Fibroblast of lung (primary cell): ENCODE measurements at regions not wholly inside any gene's neighbourhood (a gene's known extent, or its start where the extent isn't known, plus 50 kb on each side); places are given as distances from the start of the nearest gene placed in this dataset.
A peak's percentile ranks its signal among the peaks of the same experiment; 100 is the strongest.

Source experiments
- DNase-seq, 2 donors: peaks; one replicate each; pipeline versions ENCODE4 v3.0.0 to v3.0.0-alpha.2; 2010; ENCODE audit warnings: low read depth in 2 of 2
- H2AFZ ChIP-seq: 2 replicates; pipeline ENCODE4 v1.5.1; 2012; ENCODE audit warnings: low read length, control low read depth, inconsistent platforms
- H3K27ac ChIP-seq: 2 replicates; pipeline ENCODE4 v1.5.1; 2011; ENCODE audit warnings: low read length, control low read depth; ENCODE audit not compliant: insufficient read depth
- H3K27me3 ChIP-seq: 2 replicates; pipeline ENCODE4 v1.5.1; 2011; ENCODE audit warnings: mild to moderate bottlenecking, low read length; ENCODE audit not compliant: control insufficient read depth, insufficient read depth
- H3K36me3 ChIP-seq: 2 replicates; pipeline ENCODE4 v1.5.1; 2011; ENCODE audit warnings: low read length; ENCODE audit not compliant: control insufficient read depth, insufficient read depth
- H3K4me1 ChIP-seq: 2 replicates; pipeline ENCODE4 v1.5.1; 2011; ENCODE audit warnings: low read length; ENCODE audit not compliant: control insufficient read depth, insufficient read depth; ENCODE audit errors: extremely low read depth
- H3K4me2 ChIP-seq: 2 replicates; pipeline ENCODE4 v1.5.1; 2011; ENCODE audit warnings: low read length, control low read depth; ENCODE audit not compliant: insufficient read depth; ENCODE audit errors: extremely low read depth
- H3K4me3 ChIP-seq, 4 experiments: fragments of 200-600 bp in 1 of 4; sonication (generic) in 1 of 4; replicated peaks in 1 of 4; 2 replicates each; pipeline ENCODE4 v1.5.1; 2011 to 2016; ENCODE audit warnings: low read length in 4 of 4, low read depth in 3 of 4, mild to moderate bottlenecking in 3 of 4, control low read depth in 2 of 4, inconsistent platforms in 1 of 4, mixed read lengths in 1 of 4; ENCODE audit not compliant: insufficient read depth in 1 of 4; ENCODE audit errors: control extremely low read depth in 1 of 4
- H3K79me2 ChIP-seq: 2 replicates; pipeline ENCODE4 v1.5.1; 2012; ENCODE audit warnings: mild to moderate bottlenecking, low read length, inconsistent platforms; ENCODE audit not compliant: control insufficient read depth, insufficient read depth
- H3K9ac ChIP-seq: 2 replicates; pipeline ENCODE4 v1.5.1; 2011; ENCODE audit warnings: mild to moderate bottlenecking, low read length, control low read depth; ENCODE audit not compliant: insufficient read depth
- H3K9me3 ChIP-seq: 2 replicates; pipeline ENCODE4 v1.5.1; 2012; ENCODE audit warnings: low read depth, low read length; ENCODE audit not compliant: control insufficient read depth, insufficient read depth
- H4K20me1 ChIP-seq: 2 replicates; pipeline ENCODE4 v1.5.1; 2011; ENCODE audit warnings: low read length; ENCODE audit not compliant: control insufficient read depth, insufficient read depth; ENCODE audit errors: extremely low read depth
- CTCF ChIP-seq, 2 donors: IDR thresholded peaks in 1 of 2; conservative IDR thresholded peaks in 1 of 2; 1 replicate in 1 of 2; 2 replicates in 1 of 2; pipeline ENCODE4 v1.5.1; 2011 to 2012; ENCODE audit warnings: low read length in 2 of 2, control low read depth in 1 of 2, inconsistent platforms in 1 of 2, low read depth in 1 of 2, mild to moderate bottlenecking in 1 of 2
- EZH2 ChIP-seq: IDR thresholded peaks from 2 replicates; pipeline ENCODE4 v1.5.1; 2012; ENCODE audit warnings: low read length, control low read depth, mild to moderate bottlenecking; ENCODE audit errors: missing control alignments

- Histone ChIP-seq H3K4me1 (no peaks in the 10 kb centered on the region), H3K79me2 (no peaks in the 10 kb centered on the region), H3K27ac (no peak overlapping the region), H3K9ac (no peak overlapping the region), H3K27me3 (no peaks in the 10 kb centered on the region), H2AFZ (no peak overlapping the region), H3K4me3 (no peak overlapping the region), H4K20me1 (no peaks in the 10 kb centered on the region), H3K9me3 (no peaks in the 10 kb centered on the region), H3K4me2 (no peak overlapping the region), H3K36me3 (no peaks in the 10 kb centered on the region)
- peak in 1 of 2 donors; percentile 67 for DNase-seq
- TF ChIP-seq CTCF (conservative IDR thresholded peaks at IDR 0.05 in 1 of 2, IDR thresholded peaks at IDR 0.05 in 1 of 2; ENCODE audit: low read depth in 1 of 2, low read length in 2 of 2) (no peak), EZH2 (no peak)
These were observed 99.7 kb upstream of the OSMR start for GRCh38 chr5:38745836-38746732.

GRCh38 chr5:38749861-38750260 lies 96.0 kb upstream of the OSMR start:
- H3K9me3 ChIP-seq, result no peaks in the 10 kb centered on the region
- no peaks in the 10 kb centered on the region for H3K27me3 ChIP-seq
- H3K79me2 ChIP-seq, result no peaks in the 10 kb centered on the region
- DNase-seq, result no peak
- H3K36me3 ChIP-seq, result no peaks in the 10 kb centered on the region
- H3K4me1 ChIP-seq, result no peaks in the 10 kb centered on the region
- no peak overlapping the region for H3K4me3 ChIP-seq
- no peak overlapping the region for H3K27ac ChIP-seq
- TF ChIP-seq CTCF (conservative IDR thresholded peaks at IDR 0.05 in 1 of 2, IDR thresholded peaks at IDR 0.05 in 1 of 2; ENCODE audit: low read depth in 1 of 2, low read length in 2 of 2), result no peak
- no peak for TF ChIP-seq EZH2
- no peak overlapping the region for H3K4me2 ChIP-seq
- no peak overlapping the region for H2AFZ ChIP-seq
- H4K20me1 ChIP-seq, result no peaks in the 10 kb centered on the region
- H3K9ac ChIP-seq, result no peak overlapping the region

GRCh38 chr5:38751103-38751502 lies 94.7 kb upstream of the OSMR start:
- Histone ChIP-seq H4K20me1 (no peaks in the 10 kb centered on the region), H3K36me3 (no peaks in the 10 kb centered on the region), H3K4me3 (no peak overlapping the region), H3K4me1 (peaks cover 10% of the 10 kb centered on the region), H3K27me3 (no peaks in the 10 kb centered on the region), H2AFZ (no peak overlapping the region), H3K79me2 (no peaks in the 10 kb centered on the region), H3K27ac (no peak overlapping the region), H3K4me2 (no peak overlapping the region), H3K9me3 (no peaks in the 10 kb centered on the region), H3K9ac (no peak overlapping the region)
- TF ChIP-seq EZH2, result no peak
- peak in 1 of 2 donors; percentile 31 for TF ChIP-seq CTCF (conservative IDR thresholded peaks at IDR 0.05 in 1 of 2, IDR thresholded peaks at IDR 0.05 in 1 of 2; ENCODE audit: low read depth in 1 of 2, low read length in 2 of 2)
- DNase-seq, result peak in 1 of 2 donors; percentile 33
